Vagina (tissue), 2 donors: ENCODE measurements at regions not wholly inside any gene's neighbourhood (a gene's known extent, or its start where the extent isn't known, plus 50 kb on each side); places are given as distances from the start of the nearest gene placed in this dataset.

Experiments used
- CTCF ChIP-seq, 3 experiments: fragments of 450-650 bp in 2 of 3; fragments of 200-600 bp in 1 of 3; sonication (generic) in 1 of 3; IDR thresholded peaks; one replicate each; pipeline ENCODE4 v1.5.1; 2017 to 2019; ENCODE audit warnings: antibody characterized with exemption in 3 of 3, mild to moderate bottlenecking in 2 of 3, moderate library complexity in 2 of 3
- POLR2AphosphoS5 ChIP-seq, 2 donors: sonication (generic); formaldehyde crosslinking; IDR thresholded peaks; one replicate each; pipeline ENCODE4 v1.9.0; 2017; ENCODE audit warnings: antibody characterized with exemption in 2 of 2, mild to moderate bottlenecking in 2 of 2, low read depth in 1 of 2; ENCODE audit not compliant: insufficient read depth in 1 of 2

- TF ChIP-seq CTCF (IDR thresholded peaks at IDR 0.05), result no peak
- no peak for TF ChIP-seq POLR2AphosphoS5 (IDR thresholded peaks at IDR 0.05; ENCODE audit: insufficient read depth in 1 of 2, low read depth in 1 of 2)
Observed at GRCh38 chr6:147737115-147737514, 228.6 kb downstream of the SAMD5 start.
